GM12865 (cell line): ENCODE measurements at regions not wholly inside any gene's neighbourhood (a gene's known extent, or its start where the extent isn't known, plus 50 kb on each side); places are given as distances from the start of the nearest gene placed in this dataset.
A peak's percentile ranks its signal among the peaks of the same experiment; 100 is the strongest.

Experiments used
- DNase-seq: peaks from one replicate; pipeline ENCODE4 v3.0.0; 2010; ENCODE audit warnings: low read depth
- H3K4me3 ChIP-seq: 2 replicates; pipeline ENCODE4 v1.5.1; 2011; ENCODE audit warnings: mild to moderate bottlenecking, low read depth, low read length, control low read depth
- CTCF ChIP-seq: IDR thresholded peaks from 2 replicates; pipeline ENCODE4 v1.5.1; 2011; ENCODE audit warnings: low read length, control low read depth, low read depth, inconsistent platforms; ENCODE audit not compliant: insufficient read depth; ENCODE audit errors: missing control alignments

- H3K4me3 ChIP-seq: no peak overlapping the region
- DNase-seq: no peak
- TF ChIP-seq CTCF: no peak
These were observed 59.3 kb upstream of the MYCN start for GRCh38 chr2:15881120-15881433.

DNA sequence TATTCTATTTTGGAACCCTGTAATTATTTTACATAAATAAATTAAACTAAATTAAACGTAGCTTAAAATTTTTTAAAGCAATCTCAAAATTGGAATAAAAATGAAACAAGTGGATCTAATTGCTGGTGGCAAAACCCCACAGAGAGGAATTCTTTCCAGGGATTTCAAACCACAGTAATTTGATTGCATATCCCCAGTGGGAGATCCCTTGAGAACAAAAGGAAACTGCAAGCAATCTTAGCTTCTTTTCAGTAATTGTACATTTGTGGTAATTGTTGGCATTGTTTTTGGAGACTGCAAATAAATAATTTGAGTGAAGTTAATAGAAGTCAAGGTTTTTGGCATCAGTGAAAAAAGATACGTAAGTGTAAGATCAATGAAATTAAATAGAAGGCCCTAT, 58.7 kb upstream of the MYCN start:
- no peak overlapping the region for H3K4me3 ChIP-seq
- TF ChIP-seq CTCF: no peak
- DNase-seq: no peak

- TF ChIP-seq CTCF: no peak
- no peak for DNase-seq
- H3K4me3 ChIP-seq: no peak overlapping the region
These were observed 57.4 kb upstream of the MYCN start for GRCh38 chr2:15882761-15883497.

DNA sequence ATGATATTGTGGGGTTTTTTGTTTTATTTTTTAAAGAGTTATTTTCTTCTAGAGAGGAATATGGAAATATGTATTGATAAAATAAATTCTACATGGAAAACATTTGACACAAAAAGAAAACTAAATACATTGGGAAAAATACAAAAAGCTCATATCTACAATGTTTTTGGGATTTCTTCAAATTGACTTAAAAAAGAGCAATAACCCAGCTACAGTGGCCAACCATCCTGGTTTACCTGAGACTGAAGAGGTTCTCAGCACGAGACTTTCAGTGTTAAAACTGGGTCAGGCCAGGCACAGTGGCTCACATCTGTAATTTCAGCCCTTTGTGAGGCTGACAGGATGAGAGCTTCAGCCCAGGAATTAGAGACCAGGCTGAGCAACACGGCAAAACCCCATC, 56.7 kb upstream of the MYCN start:
- TF ChIP-seq CTCF: no peak
- H3K4me3 ChIP-seq: no peak overlapping the region
- DNase-seq: no peak

DNA sequence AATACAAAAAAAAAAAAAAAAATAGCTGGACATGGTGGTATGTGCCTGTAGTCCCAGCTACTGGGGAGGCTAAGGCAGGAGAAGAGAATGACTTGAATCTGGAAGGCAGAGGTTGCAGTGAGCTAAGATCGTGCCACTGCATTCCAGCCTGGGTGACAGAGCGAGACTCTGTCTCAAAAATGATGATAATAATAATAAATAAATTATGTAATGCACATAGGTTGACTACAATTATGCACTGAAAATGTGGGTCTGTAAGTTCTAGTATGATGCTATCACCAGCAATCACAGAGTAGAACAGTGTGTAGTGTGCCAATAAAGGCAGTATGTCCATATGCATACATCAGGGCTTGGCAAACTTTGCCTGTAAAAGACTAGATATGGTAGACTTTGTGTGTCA, 55.6 kb upstream of the MYCN start:
- DNase-seq: no peak
- no peak for TF ChIP-seq CTCF
- no peak overlapping the region for H3K4me3 ChIP-seq

- DNase-seq: no peak
- no peak overlapping the region for H3K4me3 ChIP-seq
- no peak for TF ChIP-seq CTCF
These were observed 54.1 kb upstream of the MYCN start for GRCh38 chr2:15886231-15886630.

- H3K4me3 ChIP-seq: no peak overlapping the region
- DNase-seq: peak; percentile 46
- no peak for TF ChIP-seq CTCF
These were observed 50.8 kb upstream of the MYCN start for GRCh38 chr2:15889442-15890123.
